ENCODE measurements at regions not wholly inside any gene's neighbourhood (a gene's known extent, or its start where the extent isn't known, plus 50 kb on each side); places are given as distances from the start of the nearest gene placed in this dataset.

GRCh38 chr5:167624053-167624452, 667.4 kb upstream of the WWC1 start:
- no peak for DNase-seq

GRCh38 chr5:167626341-167627123, 664.9 kb upstream of the WWC1 start:
- DNase-seq, result no peak

GRCh38 chr5:167629634-167630033, 661.8 kb upstream of the WWC1 start:
- DNase-seq, result no peak

GRCh38 chr5:167631191-167631590, 660.3 kb upstream of the WWC1 start:
- DNase-seq, result no peak

- DNase-seq, result no peak
These were observed 658.3 kb upstream of the WWC1 start for GRCh38 chr5:167633114-167633513.

- no peak for DNase-seq
These were observed 657.5 kb upstream of the WWC1 start for GRCh38 chr5:167633931-167634341.

GRCh38 chr5:167634432-167634831, 657.0 kb upstream of the WWC1 start:
- no peak for DNase-seq

- no peak for DNase-seq
These were observed 652.6 kb upstream of the WWC1 start for GRCh38 chr5:167638816-167639215.

- no peak for DNase-seq
These were observed 652.2 kb upstream of the WWC1 start for GRCh38 chr5:167639273-167639672.

- no peak for DNase-seq
These were observed 651.7 kb upstream of the WWC1 start for GRCh38 chr5:167639766-167640165.

- DNase-seq, result no peak
These were observed 649.3 kb upstream of the WWC1 start for GRCh38 chr5:167642181-167642580.

GRCh38 chr5:167642779-167643517, 648.5 kb upstream of the WWC1 start:
- DNase-seq, result no peak

- DNase-seq, result no peak
These were observed 647.7 kb upstream of the WWC1 start for GRCh38 chr5:167643631-167644280.

GRCh38 chr5:167644619-167645018, 646.8 kb upstream of the WWC1 start:
- no peak for DNase-seq

GRCh38 chr5:167649471-167649870, 642.0 kb upstream of the WWC1 start:
- DNase-seq, result no peak

- no peak for DNase-seq
These were observed 638.8 kb upstream of the WWC1 start for GRCh38 chr5:167652690-167653089.

- DNase-seq, result no peak
These were observed 637.8 kb upstream of the WWC1 start for GRCh38 chr5:167653645-167654106.

- DNase-seq, result no peak
These were observed 634.4 kb upstream of the WWC1 start for GRCh38 chr5:167657016-167657415.

- no peak for DNase-seq
These were observed 632.6 kb upstream of the WWC1 start for GRCh38 chr5:167658889-167659288.

- no peak for DNase-seq
These were observed 629.8 kb upstream of the WWC1 start for GRCh38 chr5:167661605-167662004.

GRCh38 chr5:167664222-167664804, 627.1 kb upstream of the WWC1 start:
- no peak for DNase-seq

- no peak for DNase-seq
These were observed 625.5 kb upstream of the WWC1 start for GRCh38 chr5:167665841-167666375.

GRCh38 chr5:167671176-167671575, 620.3 kb upstream of the WWC1 start:
- DNase-seq, result no peak
